HG02678 (cell line): ENCODE measurements at regions not wholly inside any gene's neighbourhood (a gene's known extent, or its start where the extent isn't known, plus 50 kb on each side); places are given as distances from the start of the nearest gene placed in this dataset.

Source experiments
- ATAC-seq: cut with Tn5 transposase; IDR thresholded peaks from one replicate; pipeline ENCODE4 v1.9.1; 2021; ENCODE audit warnings: mild to moderate bottlenecking, moderate library complexity; ENCODE audit not compliant: unreplicated experiment

DNA sequence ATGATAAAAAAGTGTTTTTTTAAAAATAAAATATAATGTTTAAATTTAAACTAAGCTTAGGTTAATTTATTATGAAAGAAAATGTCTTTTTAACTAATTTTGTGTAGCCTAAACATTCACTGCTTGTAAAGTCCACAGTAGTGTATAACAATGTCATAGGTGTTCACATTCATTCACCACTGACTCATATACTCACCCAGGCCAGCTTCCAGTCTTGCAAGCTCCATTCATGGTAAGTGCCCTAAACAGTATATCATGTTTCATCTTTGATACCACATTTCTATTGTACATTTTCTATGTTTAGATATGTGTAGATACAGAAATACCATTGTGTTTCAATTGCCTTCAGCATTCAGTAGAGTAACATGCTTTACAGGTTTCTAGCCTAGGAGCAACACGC lies 530.3 kb downstream of the EPHA5 start:
- ATAC-seq = no peak

DNA sequence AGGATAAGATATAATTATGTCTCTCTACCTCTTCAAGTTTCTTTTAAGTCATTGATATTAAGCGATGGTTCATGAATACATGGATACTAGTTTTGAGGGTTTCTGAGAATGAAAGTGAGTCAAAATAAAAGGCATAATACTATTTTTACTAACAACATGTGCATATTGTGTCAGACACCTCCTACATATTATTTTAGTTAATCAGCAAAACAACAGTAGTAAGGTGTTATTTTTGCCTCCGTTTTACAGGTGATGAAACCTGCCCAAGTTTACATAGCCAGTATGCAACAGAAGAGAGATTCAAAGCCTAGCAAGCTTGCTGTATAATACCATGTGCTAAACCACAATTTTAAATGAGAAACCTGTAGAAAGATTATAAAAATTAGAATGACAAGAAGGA lies 544.1 kb downstream of the EPHA5 start:
- no peak for ATAC-seq

DNA sequence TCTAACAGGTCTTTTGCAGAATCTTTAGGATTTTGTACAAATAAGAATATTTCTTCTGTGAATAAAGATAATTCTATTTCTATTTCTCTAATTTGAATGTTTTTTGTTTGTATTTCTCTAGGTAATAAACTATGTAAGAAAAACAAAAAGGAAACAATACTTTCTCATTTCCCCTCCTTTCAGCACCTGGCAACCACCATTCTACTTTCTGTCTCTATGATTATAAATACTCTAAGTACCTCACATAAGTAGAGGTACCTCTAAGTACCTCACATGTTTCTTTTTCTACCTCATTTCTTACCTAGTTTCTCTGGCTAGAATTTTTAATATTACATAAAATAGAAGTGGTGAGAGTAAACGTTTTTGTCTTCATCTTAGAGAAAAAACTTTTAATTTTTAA lies 550.0 kb downstream of the EPHA5 start:
- no peak for ATAC-seq

DNA sequence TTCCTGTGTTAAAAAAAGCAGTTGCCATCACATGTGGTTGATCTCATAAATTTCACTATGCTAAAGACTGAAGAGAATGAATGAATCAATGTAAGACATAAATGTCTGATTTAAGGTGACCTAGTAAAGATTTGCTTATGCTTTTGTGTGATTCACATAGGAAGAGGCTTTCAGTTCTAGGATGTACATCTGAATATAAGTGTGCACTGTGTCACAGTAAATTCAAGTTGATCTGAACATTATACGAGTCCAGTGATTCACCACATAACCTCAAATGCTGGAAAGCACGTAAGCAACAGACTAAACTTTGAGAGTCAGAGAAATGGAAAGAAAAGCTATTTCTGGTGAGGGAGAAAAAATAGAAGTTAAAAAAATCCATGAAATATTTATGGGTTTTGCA lies 567.9 kb downstream of the EPHA5 start:
- no peak for ATAC-seq

DNA sequence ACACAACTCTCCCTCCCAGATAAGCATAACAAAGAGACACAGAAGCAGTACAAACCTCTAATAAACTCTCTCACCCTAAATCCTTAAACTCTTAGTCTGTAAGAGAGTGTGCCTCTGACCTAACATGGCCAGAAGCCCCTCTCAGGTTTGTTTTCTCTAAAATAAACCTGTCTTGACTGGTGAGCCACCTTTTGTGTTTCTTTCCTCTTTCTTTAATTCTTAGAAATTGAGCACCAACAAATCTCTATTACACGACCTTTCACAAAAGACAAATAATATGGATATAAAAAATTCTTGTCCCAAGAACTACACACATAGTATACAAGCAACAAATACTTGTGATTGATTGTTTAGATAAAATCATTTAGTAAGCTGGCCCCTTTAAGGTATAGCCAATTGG lies 573.7 kb downstream of the EPHA5 start:
- ATAC-seq = no peak

DNA sequence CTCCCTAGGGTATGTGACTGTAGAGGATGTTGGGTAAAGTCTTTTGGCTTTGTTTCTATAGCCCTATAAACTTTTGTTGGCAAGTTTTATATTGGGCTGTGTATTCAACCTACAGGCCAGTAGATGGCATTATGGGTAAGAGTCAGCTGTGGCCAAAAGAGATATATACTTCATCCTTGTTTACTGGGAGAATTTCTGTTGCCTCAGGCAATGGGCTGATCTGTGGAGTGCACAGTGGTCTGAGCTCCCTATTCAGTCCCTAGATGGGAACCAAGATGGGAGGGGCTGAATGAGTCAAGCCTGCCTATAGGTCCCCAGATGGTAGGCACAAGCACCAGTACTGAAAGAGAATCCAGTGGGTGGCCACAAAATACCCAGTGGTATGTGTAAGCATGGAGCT lies 580.6 kb downstream of the EPHA5 start:
- ATAC-seq = no peak

DNA sequence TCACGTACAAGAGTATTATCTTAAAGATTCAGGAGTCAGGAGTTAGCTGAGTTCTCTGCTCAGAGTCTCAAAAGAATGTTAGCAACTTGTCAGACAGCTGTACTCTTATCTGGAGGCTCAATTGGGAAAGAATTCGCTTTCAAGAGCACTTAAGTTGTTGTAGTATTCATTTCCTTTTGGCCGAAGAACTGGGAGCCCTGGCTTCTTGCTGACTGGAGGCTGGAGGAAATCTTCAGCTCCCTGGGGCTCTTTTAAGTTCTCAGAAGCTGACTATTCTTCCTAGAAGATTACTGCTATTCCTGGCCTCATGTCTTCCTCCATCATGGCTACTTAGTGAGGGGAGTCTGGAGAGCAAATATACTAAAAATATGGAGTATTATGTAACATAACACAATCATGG lies 587.2 kb downstream of the EPHA5 start:
- ATAC-seq = no peak

DNA sequence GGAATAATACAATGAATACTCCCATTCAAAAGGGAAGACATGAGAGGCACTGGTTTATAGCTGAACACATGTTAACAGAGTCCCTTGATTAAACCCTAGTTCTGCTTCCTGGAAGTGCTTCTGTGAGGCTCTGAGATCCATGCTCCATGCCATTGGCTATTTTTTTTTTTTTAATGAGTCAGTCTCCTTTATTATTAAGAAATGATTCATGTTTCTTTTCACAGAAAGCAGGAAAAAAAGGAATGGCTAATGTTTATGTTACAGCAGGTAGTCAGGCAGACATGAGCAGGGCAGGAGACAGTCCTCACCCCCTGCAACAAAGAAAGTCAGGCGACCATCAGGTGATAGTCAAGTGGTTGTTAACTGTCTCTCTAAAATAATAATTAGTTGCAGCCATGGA lies 598.7 kb downstream of the EPHA5 start:
- no peak for ATAC-seq

DNA sequence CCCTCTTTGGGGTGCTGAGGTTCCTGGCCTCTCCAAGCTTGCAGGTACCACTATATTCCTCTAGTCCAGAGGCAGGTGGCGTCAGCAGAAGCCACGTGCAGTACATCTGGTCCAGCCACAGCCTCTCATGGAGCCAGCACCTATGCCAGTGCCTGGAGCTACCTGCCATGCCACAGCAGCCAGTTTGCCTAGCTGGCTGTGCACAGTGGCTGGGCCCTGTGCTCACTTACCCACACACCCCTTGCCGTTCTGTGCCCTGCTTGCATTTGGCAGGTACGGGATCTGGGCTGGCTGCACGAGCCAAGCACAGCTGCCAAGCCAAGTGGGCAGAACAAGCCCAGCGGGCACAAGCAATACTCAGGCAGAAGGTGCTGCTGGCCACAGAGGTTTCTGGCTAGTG lies 601.1 kb downstream of the EPHA5 start:
- no peak for ATAC-seq

DNA sequence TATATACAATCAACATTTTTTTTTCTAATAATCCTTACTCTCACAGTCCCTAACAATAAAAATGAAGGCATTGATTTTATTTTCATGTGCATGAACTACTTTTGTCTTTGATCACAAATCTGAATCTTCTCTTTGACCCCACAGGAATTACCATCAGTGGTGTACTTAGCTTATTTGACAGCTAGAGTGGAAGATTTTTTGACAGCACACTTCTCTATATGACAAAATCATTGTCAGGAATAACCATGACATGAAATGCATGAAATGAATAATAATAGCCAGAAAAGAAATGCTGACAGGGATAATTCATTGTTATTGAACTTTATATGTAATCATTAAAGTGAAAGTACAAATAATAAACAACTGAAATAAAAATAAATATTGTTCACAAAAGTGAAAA lies 604.2 kb downstream of the EPHA5 start:
- ATAC-seq = no peak

DNA sequence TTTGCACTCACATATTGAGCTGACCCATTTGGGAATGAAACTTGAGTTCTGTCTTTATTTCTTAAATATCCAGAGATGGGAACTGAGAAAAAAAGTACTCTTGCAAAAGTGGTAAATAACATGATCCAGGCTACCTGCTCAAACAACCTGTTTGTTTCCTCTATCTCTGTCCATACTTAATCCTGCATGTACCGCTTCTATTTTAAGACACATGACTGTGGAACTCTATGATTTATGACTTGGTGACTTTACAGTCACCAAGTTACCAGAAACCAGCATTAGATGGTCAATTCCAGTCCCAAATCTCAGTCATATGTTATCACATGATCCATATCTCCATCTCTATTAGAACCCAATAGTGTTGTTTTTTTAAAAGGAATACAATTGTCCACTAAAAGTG lies 606.7 kb downstream of the EPHA5 start:
- no peak for ATAC-seq

DNA sequence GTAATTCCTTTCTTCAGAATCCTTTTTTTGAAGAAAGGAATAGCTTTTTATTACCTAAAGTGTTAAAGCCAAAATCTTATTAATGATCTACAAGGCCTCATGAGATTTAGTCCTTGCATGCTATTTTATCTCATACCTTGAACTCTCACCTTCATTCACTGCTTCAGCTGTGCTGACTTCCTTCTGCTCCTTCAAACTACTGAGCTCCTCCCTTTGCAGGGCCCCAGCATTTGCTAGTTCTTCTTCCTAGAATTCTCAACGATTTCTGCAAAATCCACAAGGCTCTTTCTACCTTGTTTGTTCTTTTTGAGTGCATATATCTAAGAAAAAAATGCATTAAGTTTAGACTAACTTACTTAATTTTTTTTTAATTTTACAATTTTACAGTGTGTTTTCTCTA lies 619.5 kb downstream of the EPHA5 start:
- ATAC-seq = no peak

DNA sequence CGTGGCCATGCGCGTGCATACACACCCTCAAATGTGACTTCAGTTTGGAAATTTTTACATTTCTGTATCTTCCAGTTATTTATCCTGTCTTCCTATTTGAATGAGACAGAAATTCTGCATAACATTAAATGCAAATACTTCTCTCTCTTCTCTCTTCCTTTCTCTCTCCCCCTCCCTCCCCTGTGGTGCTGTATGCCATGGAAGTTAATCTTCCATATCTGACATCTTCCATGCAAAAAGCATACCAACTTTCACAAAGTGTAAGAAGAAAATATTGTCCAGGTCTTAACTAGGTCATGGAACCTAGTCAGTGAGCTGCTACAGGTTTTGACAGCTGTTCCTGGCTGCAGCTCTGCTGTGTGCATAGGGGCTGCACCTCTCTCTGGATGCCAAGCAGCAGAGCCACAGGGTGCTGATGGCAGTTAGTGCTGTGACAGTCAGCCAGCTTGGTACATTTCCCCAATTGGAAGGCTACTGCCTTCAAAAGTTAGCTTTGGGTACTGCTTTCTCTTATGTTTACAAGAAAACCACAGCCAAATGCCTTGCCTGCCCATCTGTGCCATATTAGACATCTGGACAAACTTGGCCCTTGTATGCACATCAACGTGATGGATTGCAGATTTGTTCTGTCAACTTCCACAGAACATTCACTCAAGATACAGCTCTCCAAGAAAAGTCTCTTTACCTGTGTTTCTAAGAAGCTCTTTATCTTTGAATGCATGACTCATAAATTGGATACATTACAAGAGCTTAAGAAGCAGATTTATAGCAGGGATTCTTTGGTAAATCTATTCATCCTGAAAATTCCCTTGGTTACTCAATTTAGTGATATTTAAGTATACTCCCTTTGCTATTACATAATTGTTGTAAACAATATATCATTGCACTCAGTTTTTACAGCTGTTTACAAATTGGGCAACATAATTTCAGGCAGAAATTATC lies 623.8 kb downstream of the EPHA5 start:
- ATAC-seq = no peak

DNA sequence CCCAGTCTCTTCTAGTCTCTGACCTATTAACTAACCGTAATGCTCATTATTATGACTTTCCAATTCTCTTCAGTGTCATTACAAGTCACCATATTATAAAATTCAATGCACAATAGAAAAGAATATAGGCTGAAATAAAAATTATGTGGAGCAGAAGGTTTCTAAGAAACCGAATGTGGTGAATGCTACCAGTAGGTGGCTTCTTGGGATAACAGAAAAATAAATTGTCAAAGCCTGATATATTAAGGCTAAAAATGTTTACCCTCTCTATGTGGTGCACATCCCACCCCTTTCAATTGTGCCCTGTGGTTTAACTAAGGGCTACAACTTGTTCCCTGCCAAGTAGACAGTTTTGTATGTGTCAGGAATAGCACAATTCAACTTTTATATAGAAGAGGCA lies 624.6 kb upstream of the TECRL start:
- no peak for ATAC-seq

DNA sequence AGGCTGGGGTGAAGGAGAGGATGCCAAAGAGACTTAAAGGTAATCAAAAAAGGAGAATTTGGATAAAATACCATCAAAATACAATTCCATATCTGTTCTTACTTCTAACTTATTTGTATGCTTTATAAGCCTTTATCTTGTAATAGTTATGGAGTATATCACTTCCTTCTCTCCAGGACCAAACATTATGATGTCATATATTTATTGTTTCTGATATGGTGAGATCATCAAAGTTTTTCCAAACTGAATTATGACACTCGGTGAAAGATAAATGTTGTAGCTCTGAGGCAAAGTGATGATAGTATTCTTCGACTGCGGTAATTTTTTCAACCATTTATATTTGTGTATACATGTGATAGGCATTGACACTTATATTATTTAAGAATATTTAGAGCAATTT lies 619.3 kb upstream of the TECRL start:
- ATAC-seq = no peak

DNA sequence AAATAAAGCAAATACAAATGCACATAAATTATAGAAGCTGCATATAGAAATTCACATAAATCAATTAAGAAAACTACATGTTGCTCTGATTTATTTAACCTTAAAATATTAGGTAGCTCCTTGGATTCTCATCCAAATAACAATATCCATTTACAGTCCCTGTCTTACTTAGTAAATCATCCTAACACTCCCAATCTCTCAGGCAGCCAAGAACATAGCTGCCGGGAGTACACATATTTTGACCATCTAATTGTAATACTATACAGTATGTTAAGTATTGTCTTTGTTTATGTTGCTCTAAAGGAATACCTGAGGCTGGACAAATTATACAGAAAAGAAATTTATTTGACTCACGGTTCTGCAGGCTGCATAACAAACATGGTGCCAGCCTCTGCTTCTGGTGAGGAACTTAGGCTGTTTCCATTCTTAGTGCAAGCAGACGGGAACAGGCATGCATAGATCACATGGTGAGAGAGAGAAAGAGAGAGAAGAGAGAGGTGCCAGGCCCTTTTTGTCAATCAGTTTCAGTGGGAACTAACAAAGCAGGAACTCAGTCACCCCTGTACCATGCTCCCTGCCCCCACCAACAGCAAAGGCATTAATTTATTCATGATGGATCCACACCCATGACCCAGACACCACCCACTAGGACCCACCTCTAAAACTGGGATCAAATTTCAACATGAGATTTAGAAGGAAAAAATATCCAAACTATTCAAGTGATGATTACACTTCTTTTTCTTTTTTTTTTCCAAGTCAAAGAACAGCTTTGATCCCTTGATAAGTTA lies 614.8 kb upstream of the TECRL start:
- ATAC-seq = no peak

DNA sequence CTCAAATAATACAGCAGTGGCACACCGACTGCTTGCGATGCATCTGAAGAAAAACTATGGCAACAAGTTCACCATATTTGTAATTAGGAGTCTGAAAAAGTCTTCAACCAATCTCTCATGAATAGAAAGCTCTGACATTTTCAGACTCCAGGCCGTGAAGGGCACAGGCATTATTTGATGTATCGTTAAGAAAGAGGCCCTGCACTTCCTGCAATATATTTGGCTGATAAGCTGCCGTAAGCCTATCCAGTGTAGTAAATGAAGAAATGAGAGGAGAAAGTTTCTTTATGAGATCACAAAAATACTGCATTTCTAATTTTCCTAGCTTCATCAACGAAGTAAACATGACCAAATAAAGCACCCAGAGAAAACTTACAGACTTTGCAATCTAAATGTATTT lies 613.8 kb upstream of the TECRL start:
- ATAC-seq = no peak

DNA sequence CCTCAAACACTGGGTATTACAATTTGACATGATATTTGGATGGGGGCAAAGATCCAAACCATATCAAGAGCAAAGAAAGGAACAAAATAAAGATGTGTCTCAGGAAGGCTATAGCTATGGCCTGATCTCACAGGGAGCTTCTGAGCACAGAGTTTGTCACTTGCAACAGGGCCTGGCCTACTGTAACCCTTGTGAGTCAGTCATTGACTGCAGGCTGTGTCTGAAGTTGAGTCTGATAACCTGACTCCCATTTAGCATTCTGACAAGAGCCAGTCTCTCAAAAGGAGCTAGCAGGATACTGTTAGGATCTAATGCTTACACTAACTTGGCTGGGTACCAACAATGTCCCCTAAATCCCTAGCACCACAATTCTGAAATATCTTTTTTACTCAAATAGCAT lies 612.5 kb upstream of the TECRL start:
- ATAC-seq = no peak

DNA sequence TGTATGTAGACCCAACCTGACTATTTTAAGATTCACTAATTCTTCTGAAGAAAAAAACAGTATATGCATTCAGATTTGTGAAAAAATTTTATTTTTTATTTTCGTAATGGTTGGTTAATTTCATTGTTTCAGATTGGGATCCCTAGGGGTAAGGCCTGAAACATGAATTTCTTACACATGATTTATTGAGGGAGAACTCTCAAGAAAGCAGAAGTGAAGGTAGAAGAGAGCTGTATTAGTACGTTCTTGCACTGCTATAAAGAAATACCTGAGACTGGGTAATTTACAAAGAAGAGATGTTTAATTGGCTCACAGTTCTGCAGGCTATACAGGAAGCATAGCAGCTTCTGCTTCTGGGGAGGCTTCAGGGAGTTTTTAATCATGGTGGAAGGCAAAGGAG lies 611.9 kb upstream of the TECRL start:
- no peak for ATAC-seq

DNA sequence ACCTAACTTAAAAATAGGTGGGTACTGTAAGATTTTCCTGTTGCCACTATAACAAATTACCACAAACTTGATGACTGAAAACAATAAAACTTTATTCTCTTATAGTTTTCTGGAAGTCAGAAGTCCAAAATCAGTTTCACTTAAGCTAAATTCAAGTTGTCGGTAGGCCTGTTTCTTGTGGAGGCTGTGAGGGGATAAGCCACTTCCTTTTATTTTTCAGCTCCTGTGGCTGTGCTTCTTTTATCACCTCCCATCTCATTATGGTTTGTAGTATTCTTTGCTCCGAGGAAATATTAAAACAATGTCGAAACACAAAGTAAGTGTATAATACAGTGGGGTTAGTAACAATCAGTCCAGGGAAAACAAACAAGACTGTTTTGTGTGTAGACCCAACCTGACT lies 610.5 kb upstream of the TECRL start:
- no peak for ATAC-seq

DNA sequence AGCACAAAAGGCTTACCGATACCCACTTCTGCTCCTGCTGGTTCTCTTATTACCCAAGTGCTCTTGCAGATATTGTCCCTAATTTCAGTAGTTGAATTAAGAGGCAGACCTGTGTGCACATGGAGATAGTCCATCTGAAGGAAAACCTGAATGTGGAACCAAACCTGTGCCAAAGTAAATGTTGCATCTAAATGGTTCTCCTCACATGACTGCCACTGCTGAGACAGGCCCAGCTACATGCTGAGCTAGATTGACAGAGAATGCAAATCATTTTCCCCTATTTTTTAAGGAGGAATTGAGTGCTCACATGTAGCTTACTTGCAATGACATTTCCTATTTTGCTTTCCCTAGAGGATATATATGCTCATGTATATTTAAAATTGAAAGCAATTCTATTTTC lies 609.1 kb upstream of the TECRL start:
- ATAC-seq = no peak

DNA sequence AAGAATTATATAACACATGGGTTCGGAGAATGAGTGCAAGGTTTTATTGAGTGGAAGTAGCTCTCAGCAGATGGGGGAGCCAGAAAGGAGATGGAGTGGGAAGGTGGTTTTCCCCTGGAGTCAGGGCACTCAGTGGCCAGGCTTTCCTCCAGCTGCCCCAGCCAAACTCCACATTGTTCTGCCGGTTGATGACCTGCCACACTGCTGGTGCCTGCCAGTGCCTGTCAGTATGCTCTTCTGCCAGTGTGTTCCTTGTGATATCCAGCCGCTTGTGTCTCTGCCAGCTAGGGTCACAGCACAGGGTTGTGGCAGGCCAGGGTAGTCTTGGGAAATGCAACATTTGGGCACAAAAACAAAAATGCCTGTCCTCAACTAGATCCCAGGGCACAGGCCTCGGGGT lies 604.8 kb upstream of the TECRL start:
- ATAC-seq = no peak
